Right ventricle myocardium inferior (tissue), 1 donor: ENCODE measurements at regions not wholly inside any gene's neighbourhood (a gene's known extent, or its start where the extent isn't known, plus 50 kb on each side); places are given as distances from the start of the nearest gene placed in this dataset.
"Not testable (repeated sequence)": the region's sequence is repeated elsewhere in the genome, so short reads cannot be mapped to it uniquely, and the experiment has no call there.

Experiments
- ATAC-seq: fragments of 200-7000 bp; cut with Tn5 transposase; one replicate; pipeline ENCODE4 v1.9.1; 2020; ENCODE audit warnings: mild to moderate bottlenecking, moderate library complexity
- DNase-seq: peaks from one replicate; pipeline ENCODE4 v3.0.0; 2021; ENCODE audit errors: missing footprints
- intact Hi-C: fragments of 100-400 bp; cut with DNase I; formaldehyde crosslinking; loops from one replicate; pipeline ENCODE4 v1.11.0; 2022
- donor health status: DM: no; HTN: yes; CAD: no; lungs with severe emphysema.

DNA sequence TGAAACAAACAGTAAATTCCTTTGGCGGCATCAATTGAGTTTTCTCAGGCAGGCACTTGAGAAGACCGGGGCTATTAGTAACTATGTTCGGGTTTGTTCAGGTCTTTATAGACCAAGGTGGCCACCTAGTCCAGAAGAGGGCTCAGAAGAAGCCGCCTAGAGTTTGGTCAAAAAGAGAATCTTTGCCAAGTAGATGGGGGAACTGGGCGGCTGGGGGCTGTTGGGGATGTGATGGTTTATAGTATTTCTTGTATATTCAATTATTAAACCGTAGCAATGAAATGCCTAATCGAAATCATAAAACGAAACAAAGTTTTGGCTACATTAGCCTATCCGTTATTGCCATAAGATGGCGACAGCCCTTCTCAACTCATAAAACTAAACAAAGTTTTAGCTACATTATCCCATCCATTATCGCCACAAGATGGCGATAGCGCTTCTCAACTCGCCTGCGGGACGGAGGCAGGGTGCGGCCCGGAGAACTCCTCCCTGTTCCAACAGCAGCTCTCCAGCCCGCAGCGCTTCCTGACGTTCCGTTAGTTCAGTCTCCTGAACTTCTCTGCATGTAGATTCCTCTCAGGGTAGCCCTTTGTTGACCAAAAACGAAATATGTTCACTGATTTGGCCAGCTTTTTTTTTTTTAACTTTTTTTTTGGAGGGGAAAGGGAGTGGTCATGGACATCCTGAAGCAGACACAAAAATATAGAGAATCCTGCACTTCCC lies 120.5 kb upstream of the PRSS16 start:
- intact Hi-C loops, result loop anchor here (5.0 kb wide), 1 partner anchor 625 kb away; no protein-coding TSS in a partner anchor
- peak; percentile 93 for DNase-seq

DNA sequence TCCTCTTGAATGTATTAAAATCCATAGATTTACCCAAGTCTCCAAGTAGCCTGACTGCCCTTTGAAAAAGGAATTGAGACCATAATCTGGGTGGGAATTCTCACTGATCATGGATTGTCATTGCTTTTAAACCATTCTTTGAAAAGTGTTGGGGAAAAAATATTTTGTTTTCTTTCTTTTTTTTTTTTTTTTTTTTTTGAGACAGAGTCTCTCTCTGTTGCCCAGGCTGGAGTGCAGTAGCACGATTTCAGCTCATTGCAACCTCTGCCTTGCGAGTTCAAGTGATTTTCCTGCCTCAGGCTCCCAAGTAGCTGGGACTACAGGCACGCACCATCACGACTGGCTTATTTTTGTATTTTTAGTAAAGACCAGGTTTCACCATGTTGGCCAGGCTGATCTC lies 119.6 kb upstream of the PRSS16 start:
- not testable (repeated sequence) for DNase-seq, ATAC-seq
- intact Hi-C loops, result loop anchor here (5.0 kb wide), 1 partner anchor 624 kb away; no protein-coding TSS in a partner anchor

More for the DNA sequence above, 120.5 kb upstream of the PRSS16 start:
- ATAC-seq, result peak; percentile 93

DNA sequence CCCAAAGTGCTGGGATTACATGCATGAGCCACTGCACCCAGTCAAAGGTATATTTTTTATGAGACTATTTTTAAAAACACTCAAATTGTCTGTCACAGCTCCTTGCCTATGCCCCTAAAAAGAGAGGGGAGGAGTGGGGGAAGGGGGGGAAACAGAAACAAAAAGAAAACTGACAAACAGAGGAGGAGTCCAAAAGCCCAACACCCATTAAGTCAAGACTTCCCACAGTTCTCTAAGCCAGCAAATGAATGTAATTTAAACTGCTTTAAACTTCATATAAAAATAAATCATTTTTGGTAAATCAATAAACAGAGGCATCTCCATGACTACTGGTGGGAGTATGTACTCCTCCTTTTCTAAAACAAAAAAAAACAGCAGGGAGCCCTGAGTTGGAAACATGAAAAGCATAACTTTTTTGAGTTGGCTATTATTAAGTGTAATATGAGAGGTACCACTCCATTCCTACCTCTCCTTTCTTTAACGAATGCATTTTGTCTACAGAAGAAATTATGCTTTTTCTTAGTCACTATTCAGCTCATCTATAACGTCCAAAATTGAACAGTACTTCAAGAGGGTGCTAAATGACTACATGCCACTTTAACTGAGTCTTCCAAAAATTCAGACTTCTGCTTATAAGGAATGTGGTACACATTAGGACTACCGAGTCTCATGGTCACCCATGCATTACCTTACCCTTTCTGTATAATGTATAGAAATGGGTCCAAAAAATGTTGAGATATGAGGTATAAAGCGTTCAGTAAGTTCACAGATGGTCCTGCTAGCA lies 119.0 kb upstream of the PRSS16 start:
- ATAC-seq (no peak), DNase-seq (no peak)
- intact Hi-C loops, result loop anchor here (5.0 kb wide), 1 partner anchor 624 kb away; no protein-coding TSS in a partner anchor

DNA sequence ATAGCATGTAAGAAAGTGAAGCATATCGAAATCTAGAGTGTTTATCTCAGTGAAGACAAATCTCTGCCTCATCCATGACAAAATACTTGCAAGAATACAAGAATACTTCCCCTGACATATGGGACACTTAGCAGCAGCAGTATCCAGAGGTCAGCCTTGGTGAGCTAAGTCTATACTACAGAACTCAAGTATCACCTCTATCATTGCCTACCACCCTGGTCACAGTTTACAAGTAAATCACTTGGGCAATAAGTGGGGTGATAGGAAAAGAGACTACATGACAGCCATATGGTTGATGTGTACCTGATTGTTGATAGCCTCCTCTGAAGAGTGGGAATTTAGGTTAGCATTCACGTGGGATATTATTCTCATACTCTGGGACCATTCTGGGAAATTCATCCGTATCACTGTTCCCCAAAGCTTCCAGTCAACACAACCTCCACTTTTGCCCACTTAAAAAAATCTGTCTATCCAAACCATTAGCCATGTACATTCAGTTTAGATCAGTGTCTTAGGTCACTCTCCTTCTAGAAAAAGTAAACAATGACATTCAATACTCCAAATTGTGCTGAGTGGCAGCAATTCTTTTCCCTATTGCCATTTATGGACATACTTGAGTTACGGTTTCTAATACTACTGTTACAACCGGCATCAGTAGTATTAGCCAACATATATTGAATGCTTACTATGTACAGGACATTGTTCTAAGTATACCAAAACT lies 118.2 kb upstream of the PRSS16 start:
- DNase-seq (no peak), ATAC-seq (no peak)
- intact Hi-C loops, result loop anchor here (5.0 kb wide), 1 partner anchor 623 kb away; no protein-coding TSS in a partner anchor

GRCh38 chr6:27129917-27130316 lies 117.6 kb upstream of the PRSS16 start:
- ATAC-seq, result no peak
- intact Hi-C loops, result loop anchor here (2.0 to 5.0 kb wide), 3 partner anchors 622 to 973 kb away; a partner anchor contains a TSS

GRCh38 chr6:27130668-27131428 lies 116.7 kb upstream of the PRSS16 start:
- intact Hi-C loops, result loop anchor here (2.0 to 5.0 kb wide), 2 partner anchors 764 to 974 kb away; a partner anchor contains a TSS
- no peak for ATAC-seq

More at GRCh38 chr6:27129917-27130316, 117.6 kb upstream of the PRSS16 start:
- peak; percentile 17 for DNase-seq

GRCh38 chr6:27132282-27132531 lies 115.3 kb upstream of the PRSS16 start:
- ATAC-seq, DNase-seq: not testable (repeated sequence)
- intact Hi-C loops, result loop anchor here (2.0 to 5.0 kb wide), 3 partner anchors 15 to 975 kb away; a partner anchor contains a TSS

More at GRCh38 chr6:27130668-27131428, 116.7 kb upstream of the PRSS16 start:
- no peak for DNase-seq

- intact Hi-C loops, result loop anchor here (2.0 to 5.0 kb wide), 3 partner anchors 14 to 975 kb away; a partner anchor contains a TSS
- peak; percentile 87 for DNase-seq
- ATAC-seq, result peak; percentile 96
These were observed 114.8 kb upstream of the PRSS16 start for GRCh38 chr6:27132532-27133280.

- ATAC-seq, result no peak
These were observed 113.9 kb upstream of the PRSS16 start for GRCh38 chr6:27133281-27134227.

GRCh38 chr6:27135087-27135657 lies 112.3 kb upstream of the PRSS16 start:
- no peak for ATAC-seq
- DNase-seq, result no peak
- intact Hi-C loops, result no loop called here

More at GRCh38 chr6:27133281-27134227, 113.9 kb upstream of the PRSS16 start:
- intact Hi-C loops, result loop anchor here (2.0 to 5.0 kb wide), 3 partner anchors 13 to 976 kb away; a partner anchor contains a TSS
- DNase-seq, result peak; percentile 88

DNA sequence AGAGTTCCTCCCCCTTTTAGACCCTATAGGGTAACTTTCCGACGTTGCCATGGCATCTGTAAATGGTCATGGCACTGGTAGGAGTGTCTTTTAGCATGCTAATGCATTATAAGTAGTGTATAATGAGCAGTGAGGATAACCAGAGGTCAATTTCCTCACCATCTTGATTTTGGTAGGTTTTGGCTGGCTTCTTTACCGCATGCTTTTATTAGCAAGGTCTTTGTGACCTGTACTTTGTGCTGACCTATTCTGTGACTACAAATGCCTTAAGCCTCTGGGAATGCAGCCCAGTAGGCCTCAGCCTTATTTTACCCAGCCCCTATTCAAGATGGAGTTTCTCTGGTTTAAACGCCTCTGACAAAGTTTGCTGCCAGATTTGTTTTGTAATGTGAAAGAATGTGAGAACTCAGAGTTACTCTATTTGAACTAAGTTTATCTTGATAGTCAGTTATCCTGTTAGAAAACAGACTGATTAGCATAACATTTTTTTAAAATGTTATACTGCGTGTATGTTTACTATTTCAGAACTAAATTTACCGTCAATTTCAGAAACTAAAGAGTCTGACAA lies 111.3 kb upstream of the PRSS16 start:
- ATAC-seq, result no peak
- intact Hi-C loops, result no loop called here
- no peak for DNase-seq

- DNase-seq (no peak), ATAC-seq (no peak)
- intact Hi-C loops, result no loop called here
These were observed 110.3 kb upstream of the PRSS16 start for GRCh38 chr6:27136978-27137814.

DNA sequence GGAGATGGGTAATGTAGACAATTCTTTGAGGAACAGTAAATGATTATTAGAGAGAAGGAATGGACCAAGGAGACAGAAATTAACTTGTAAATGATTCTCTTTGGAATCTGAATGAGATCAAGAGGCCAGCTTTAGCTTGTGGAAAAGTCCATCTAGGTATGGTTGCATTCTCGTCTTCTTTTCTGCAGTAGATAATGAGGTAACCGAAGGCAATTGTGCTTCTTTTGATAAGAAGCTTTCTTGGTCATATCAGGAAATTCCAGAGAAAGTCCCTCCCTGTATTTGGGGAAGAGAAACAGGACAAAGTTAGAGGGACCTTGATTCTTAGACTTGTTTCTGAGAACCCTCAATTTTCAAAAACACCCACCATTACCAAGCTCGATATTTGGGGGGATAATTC lies 109.1 kb upstream of the PRSS16 start:
- intact Hi-C loops, result no loop called here
- no peak for ATAC-seq
- DNase-seq, result no peak

GRCh38 chr6:27138837-27139755 lies 108.4 kb upstream of the PRSS16 start:
- peak; percentile 74 for DNase-seq
- intact Hi-C loops, result no loop called here
- peak; percentile 82 for ATAC-seq
